GM12878 (cell line): ENCODE measurements at regions not wholly inside any gene's neighbourhood (a gene's known extent, or its start where the extent isn't known, plus 50 kb on each side); places are given as distances from the start of the nearest gene placed in this dataset.

Source experiments
- ATAC-seq: fragments of 200-7000 bp; cut with Tn5 transposase; 3 replicates; pipeline ENCODE4 v1.9.1; 2020; ENCODE audit warnings: mild to moderate bottlenecking, moderate library complexity
- BruUV-seq: library from RNA; stranded (reverse); fragments of 400-500 nt; replicated peaks from 2 replicates; lab custom pipeline; 2021; lab: Mats Ljungman, UMichigan
- CTCF ChIA-PET: fragments of 300-600 bp; sonication (Branson Sonifier 250); formaldehyde crosslinking; extraction: SDS; loops from one replicate; lab custom pipeline; 2021; ENCODE audit warnings: inconsistent platforms; lab: Yijun Ruan, JAX
- POLR2A ChIA-PET: fragments of 350-600 bp; formaldehyde crosslinking; extraction: SDS; loops from one replicate; lab custom pipeline; 2021; ENCODE audit warnings: inconsistent platforms; lab: Charles Lee
- RAD21 ChIA-PET: fragments of 300-600 bp; sonication (Branson Sonifier 250); formaldehyde crosslinking; loops from one replicate; lab custom pipeline; 2023; ENCODE audit warnings: antibody characterized with exemption; ENCODE audit not compliant: unreplicated experiment; lab: Charles Lee
- SMC1A ChIA-PET: fragments of 300-600 bp; sonication (Branson Sonifier 250); formaldehyde crosslinking; loops from one replicate; lab custom pipeline; 2023; ENCODE audit not compliant: unreplicated experiment, uncharacterized antibody; lab: Charles Lee
- DNase-seq: peaks from one replicate; pipeline ENCODE4 v3.0.0-alpha.2; 2011; ENCODE audit warnings: low read depth, low spot score
- FAIRE-seq: peaks from 3 replicates; lab custom pipeline; 2011; peaks lifted over from hg19 to GRCh38; lab: Jason Lieb, UNC
- H2AFZ ChIP-seq: 2 replicates; pipeline ENCODE4 v1.6.0; 2011; ENCODE audit warnings: low read depth, low read length, control low read depth; ENCODE audit not compliant: control insufficient read depth
- H3K27ac ChIP-seq: 2 replicates; pipeline ENCODE4 v1.5.1; 2011; ENCODE audit warnings: control low read depth; ENCODE audit not compliant: control insufficient read depth, insufficient read depth
- H3K27me3 ChIP-seq, 2 experiments: replicated peaks in 1 of 2; 2 replicates each; pipeline versions ENCODE4 v1.6.0 to v1.6.1; 2011; ENCODE audit warnings: low read length in 1 of 2; ENCODE audit not compliant: control insufficient read depth in 2 of 2, insufficient read depth in 2 of 2
- H3K36me3 ChIP-seq, 2 experiments: 2 replicates each; pipeline ENCODE4 v1.5.1; 2011; ENCODE audit warnings: low read length in 1 of 2; ENCODE audit not compliant: control insufficient read depth in 2 of 2, insufficient read depth in 2 of 2
- H3K4me1 ChIP-seq: 2 replicates; pipeline ENCODE4 v1.6.1; 2011; ENCODE audit warnings: mild to moderate bottlenecking, low read length, moderate library complexity, mixed read lengths; ENCODE audit not compliant: control insufficient read depth, insufficient read depth
- H3K4me2 ChIP-seq: 2 replicates; pipeline ENCODE4 v1.6.0; 2011; ENCODE audit warnings: control low read depth; ENCODE audit not compliant: control insufficient read depth, insufficient read depth
- H3K4me3 ChIP-seq: fragments of 200-600 bp; sonication (generic); 2 replicates; pipeline ENCODE4 v1.5.1; 2016
- H3K79me2 ChIP-seq: 2 replicates; pipeline ENCODE4 v1.6.0; 2011; ENCODE audit warnings: low read length; ENCODE audit not compliant: control insufficient read depth, insufficient read depth
- H3K9ac ChIP-seq: 2 replicates; pipeline ENCODE4 v1.8.0; 2011; ENCODE audit warnings: low read length, control low read depth, mixed read lengths; ENCODE audit not compliant: control insufficient read depth, insufficient read depth
- H3K9me3 ChIP-seq: replicated peaks from 3 replicates; pipeline ENCODE4 v1.5.1; 2011; ENCODE audit warnings: mild to moderate bottlenecking, low read length; ENCODE audit not compliant: control insufficient read depth, insufficient read depth
- H4K20me1 ChIP-seq: 2 replicates; pipeline ENCODE4 v1.6.0; 2011; ENCODE audit not compliant: control insufficient read depth, insufficient read depth
- CBX5 ChIP-seq: sonication (generic); IDR thresholded peaks from 2 replicates; pipeline ENCODE4 v1.6.1; 2016; ENCODE audit warnings: low read depth, moderate library complexity, mild to moderate bottlenecking, inconsistent platforms
- EP300 ChIP-seq, 2 experiments: fragments of 150-350 bp in 1 of 2; IDR thresholded peaks; 2 replicates each; pipeline ENCODE4 v1.6.1; 2011 to 2012; ENCODE audit warnings: low read depth in 2 of 2, low read length in 2 of 2, borderline replicate concordance in 1 of 2, improper control_type of control experiment in 1 of 2, inconsistent platforms in 1 of 2; ENCODE audit not compliant: control insufficient read depth in 1 of 2
- HCFC1 ChIP-seq: fragments of 150-350 bp; IDR thresholded peaks from 2 replicates; pipeline ENCODE4 v1.6.1; 2014; ENCODE audit warnings: low read length
- KLF5 ChIP-seq: fragments of 450-650 bp; IDR thresholded peaks from 2 replicates; pipeline ENCODE4 v1.6.1; 2014; ENCODE audit warnings: mild to moderate bottlenecking; ENCODE audit not compliant: partially characterized antibody
- MXI1 ChIP-seq: fragments of 150-350 bp; IDR thresholded peaks from 2 replicates; pipeline ENCODE4 v1.6.1; 2011; ENCODE audit warnings: low read depth, mild to moderate bottlenecking, inconsistent platforms, low read length, improper control_type of control experiment
- NRF1 ChIP-seq: conservative IDR thresholded peaks from 2 replicates; pipeline ENCODE4 v1.6.1; 2011; ENCODE audit warnings: mild to moderate bottlenecking, low read depth, low read length, improper control_type of control experiment
- RAD21 ChIP-seq: IDR thresholded peaks from 2 replicates; pipeline ENCODE4 v1.6.1; 2011; ENCODE audit warnings: mild to moderate bottlenecking, low read depth, low read length, moderate library complexity; ENCODE audit not compliant: insufficient read depth
- SUPT20H ChIP-seq: IDR thresholded peaks from 2 replicates; pipeline ENCODE4 v1.6.1; 2011; ENCODE audit warnings: low read depth, mild to moderate bottlenecking, low read length, moderate library complexity, borderline replicate concordance; ENCODE audit not compliant: control insufficient read depth
- SUZ12 ChIP-seq: fragments of 200-600 bp; sonication (generic); IDR thresholded peaks from one replicate; pipeline ENCODE4 v1.6.1; 2018; ENCODE audit warnings: antibody characterized with exemption, mild to moderate bottlenecking; ENCODE audit not compliant: unreplicated experiment
- TAF1 ChIP-seq: IDR thresholded peaks from 2 replicates; pipeline ENCODE4 v1.6.1; 2011; ENCODE audit warnings: mild to moderate bottlenecking, low read depth, low read length, borderline replicate concordance
- WRNIP1 ChIP-seq: IDR thresholded peaks from 2 replicates; pipeline ENCODE4 v1.6.1; 2011; ENCODE audit warnings: low read depth, low read length, improper control_type of control experiment, borderline replicate concordance
- ZNF274 ChIP-seq: IDR thresholded peaks from one replicate; pipeline ENCODE4 v1.8.0; 2011; ENCODE audit not compliant: insufficient read length, insufficient read depth
- ZNF384 ChIP-seq: IDR thresholded peaks from 2 replicates; pipeline ENCODE4 v1.6.1; 2012; ENCODE audit warnings: low read depth, mild to moderate bottlenecking, low read length, improper control_type of control experiment, borderline replicate concordance
- ZZZ3 ChIP-seq: IDR thresholded peaks from 2 replicates; pipeline ENCODE4 v1.6.1; 2011; ENCODE audit warnings: low read depth; ENCODE audit not compliant: control insufficient read depth, insufficient read length
- WGBS: methylation state at CpG from one replicate; pipeline ENCODE4 v1.1.6; 2016; ENCODE audit warnings: low lambda C conversion rate; ENCODE audit not compliant: insufficient replicate concordance, insufficient coverage; ENCODE audit errors: missing lambda C conversion rate; 5-methylcytosine and 5-hydroxymethylcytosine counted together
- in situ Hi-C: fragments of 300-500 bp; cut with MboI; formaldehyde crosslinking; loops from 9 replicates; pipeline ENCODE4 v1.14.3; 2018; ENCODE audit warnings: mixed read lengths
- intact Hi-C: fragments of 100-400 bp; cut with micrococcal nuclease; formaldehyde crosslinking; loops from one replicate; pipeline ENCODE4 v1.14.2; 2022; ENCODE audit not compliant: unreplicated experiment
- TF ChIP-seq, protein P1 (sequence below): fragments of 450-650 bp; IDR thresholded peaks from 2 replicates; pipeline ENCODE4 v1.6.1; 2014; ENCODE audit warnings: mild to moderate bottlenecking
- TF ChIP-seq, protein P2 (sequence below): fragments of 450-650 bp; formaldehyde crosslinking; IDR thresholded peaks from 2 replicates; pipeline ENCODE4 v1.4.0; 2020; ENCODE audit warnings: mild to moderate bottlenecking, moderate library complexity

DNA sequence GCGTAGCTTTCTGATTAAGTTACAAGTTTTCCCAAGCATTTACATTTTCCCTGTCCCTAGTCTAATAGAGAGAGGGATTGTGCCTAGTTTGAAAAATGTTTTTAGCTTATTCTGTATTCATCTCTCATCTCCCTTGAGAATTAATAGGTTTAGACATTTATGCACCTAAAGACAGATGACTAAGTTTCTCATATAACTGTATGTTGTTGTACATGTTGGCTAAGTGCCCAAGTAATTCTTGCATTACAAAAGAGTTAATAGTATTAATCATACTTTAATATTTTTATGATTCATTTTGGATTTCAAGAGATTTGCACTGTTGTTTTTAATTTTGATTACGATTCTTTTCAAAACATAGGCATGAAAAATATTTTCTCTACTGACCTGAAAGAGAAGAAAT is 109.0 kb upstream of the TBL1XR1 start:
- no peaks in the 10 kb centered on the region for H3K79me2 ChIP-seq
- FAIRE-seq: no peak
- H2AFZ ChIP-seq: no peak overlapping the region
- H4K20me1 ChIP-seq: no peaks in the 10 kb centered on the region
- no TSS peak for BruUV-seq
- H3K27me3 ChIP-seq: no peaks in the 10 kb centered on the region
- no peak overlapping the region for H3K9ac ChIP-seq
- CTCF ChIA-PET: no interaction called here
- TF ChIP-seq RAD21 (no peak), ZNF384 (no peak), HCFC1 (no peak), KLF5 (no peak), TAF1 (no peak), WRNIP1 (no peak), EP300 (IDR thresholded peaks at IDR 0.05; ENCODE audit: borderline replicate concordance in 1 of 2, control insufficient read depth in 1 of 2, low read depth in 2 of 2, low read length in 2 of 2) (no peak), SUZ12 (no peak), MXI1 (no peak), SUPT20H (no peak), ZNF274 (no peak), ZZZ3 (no peak), CBX5 (no peak), NRF1 (no peak)
- TF ChIP-seq, protein P1, sequence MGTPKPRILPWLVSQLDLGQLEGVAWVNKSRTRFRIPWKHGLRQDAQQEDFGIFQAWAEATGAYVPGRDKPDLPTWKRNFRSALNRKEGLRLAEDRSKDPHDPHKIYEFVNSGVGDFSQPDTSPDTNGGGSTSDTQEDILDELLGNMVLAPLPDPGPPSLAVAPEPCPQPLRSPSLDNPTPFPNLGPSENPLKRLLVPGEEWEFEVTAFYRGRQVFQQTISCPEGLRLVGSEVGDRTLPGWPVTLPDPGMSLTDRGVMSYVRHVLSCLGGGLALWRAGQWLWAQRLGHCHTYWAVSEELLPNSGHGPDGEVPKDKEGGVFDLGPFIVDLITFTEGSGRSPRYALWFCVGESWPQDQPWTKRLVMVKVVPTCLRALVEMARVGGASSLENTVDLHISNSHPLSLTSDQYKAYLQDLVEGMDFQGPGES: no peak
- TF ChIP-seq, protein P2, sequence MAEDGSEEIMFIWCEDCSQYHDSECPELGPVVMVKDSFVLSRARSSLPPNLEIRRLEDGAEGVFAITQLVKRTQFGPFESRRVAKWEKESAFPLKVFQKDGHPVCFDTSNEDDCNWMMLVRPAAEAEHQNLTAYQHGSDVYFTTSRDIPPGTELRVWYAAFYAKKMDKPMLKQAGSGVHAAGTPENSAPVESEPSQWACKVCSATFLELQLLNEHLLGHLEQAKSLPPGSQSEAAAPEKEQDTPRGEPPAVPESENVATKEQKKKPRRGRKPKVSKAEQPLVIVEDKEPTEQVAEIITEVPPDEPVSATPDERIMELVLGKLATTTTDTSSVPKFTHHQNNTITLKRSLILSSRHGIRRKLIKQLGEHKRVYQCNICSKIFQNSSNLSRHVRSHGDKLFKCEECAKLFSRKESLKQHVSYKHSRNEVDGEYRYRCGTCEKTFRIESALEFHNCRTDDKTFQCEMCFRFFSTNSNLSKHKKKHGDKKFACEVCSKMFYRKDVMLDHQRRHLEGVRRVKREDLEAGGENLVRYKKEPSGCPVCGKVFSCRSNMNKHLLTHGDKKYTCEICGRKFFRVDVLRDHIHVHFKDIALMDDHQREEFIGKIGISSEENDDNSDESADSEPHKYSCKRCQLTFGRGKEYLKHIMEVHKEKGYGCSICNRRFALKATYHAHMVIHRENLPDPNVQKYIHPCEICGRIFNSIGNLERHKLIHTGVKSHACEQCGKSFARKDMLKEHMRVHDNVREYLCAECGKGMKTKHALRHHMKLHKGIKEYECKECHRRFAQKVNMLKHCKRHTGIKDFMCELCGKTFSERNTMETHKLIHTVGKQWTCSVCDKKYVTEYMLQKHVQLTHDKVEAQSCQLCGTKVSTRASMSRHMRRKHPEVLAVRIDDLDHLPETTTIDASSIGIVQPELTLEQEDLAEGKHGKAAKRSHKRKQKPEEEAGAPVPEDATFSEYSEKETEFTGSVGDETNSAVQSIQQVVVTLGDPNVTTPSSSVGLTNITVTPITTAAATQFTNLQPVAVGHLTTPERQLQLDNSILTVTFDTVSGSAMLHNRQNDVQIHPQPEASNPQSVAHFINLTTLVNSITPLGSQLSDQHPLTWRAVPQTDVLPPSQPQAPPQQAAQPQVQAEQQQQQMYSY (CRISPR knock-in tag): no peak
- TF ChIP-seq, all 136 proteins: peak for 0
- ChIA-PET RAD21 (no interaction called here), SMC1A (no interaction called here), POLR2A (no interaction called here)
- 55% methylated on average over 2 of the region's 2 CpGs for WGBS
- Histone ChIP-seq H3K4me3 (no peak overlapping the region), H3K36me3 (no peaks in the 10 kb centered on the region), H3K27ac (no peak overlapping the region), H3K4me1 (no peaks in the 10 kb centered on the region), H3K4me2 (no peak overlapping the region), H3K9me3 (no peaks in the 10 kb centered on the region; the same call in 1 of the 3 replicates)
- in situ Hi-C loops (no loop called here), intact Hi-C loops (no loop called here)
- DNase-seq (no peak), ATAC-seq (no peak)
